GM20000 (cell line): ENCODE measurements at regions not wholly inside any gene's neighbourhood (a gene's known extent, or its start where the extent isn't known, plus 50 kb on each side); places are given as distances from the start of the nearest gene placed in this dataset.

ENCODE experiments used
- DNase-seq: peaks from one replicate; pipeline ENCODE4 v3.0.0; 2012; ENCODE audit warnings: low spot score
- TF ChIP-seq, protein P1 (sequence below): IDR thresholded peaks from 2 replicates; pipeline ENCODE4 v1.5.1; 2012; ENCODE audit warnings: mild to moderate bottlenecking, control low read depth; ENCODE audit errors: extremely low read depth, missing control alignments

GRCh38 chr20:10824750-10825500 lies 151.1 kb upstream of the JAG1 start:
- TF ChIP-seq, protein P1, sequence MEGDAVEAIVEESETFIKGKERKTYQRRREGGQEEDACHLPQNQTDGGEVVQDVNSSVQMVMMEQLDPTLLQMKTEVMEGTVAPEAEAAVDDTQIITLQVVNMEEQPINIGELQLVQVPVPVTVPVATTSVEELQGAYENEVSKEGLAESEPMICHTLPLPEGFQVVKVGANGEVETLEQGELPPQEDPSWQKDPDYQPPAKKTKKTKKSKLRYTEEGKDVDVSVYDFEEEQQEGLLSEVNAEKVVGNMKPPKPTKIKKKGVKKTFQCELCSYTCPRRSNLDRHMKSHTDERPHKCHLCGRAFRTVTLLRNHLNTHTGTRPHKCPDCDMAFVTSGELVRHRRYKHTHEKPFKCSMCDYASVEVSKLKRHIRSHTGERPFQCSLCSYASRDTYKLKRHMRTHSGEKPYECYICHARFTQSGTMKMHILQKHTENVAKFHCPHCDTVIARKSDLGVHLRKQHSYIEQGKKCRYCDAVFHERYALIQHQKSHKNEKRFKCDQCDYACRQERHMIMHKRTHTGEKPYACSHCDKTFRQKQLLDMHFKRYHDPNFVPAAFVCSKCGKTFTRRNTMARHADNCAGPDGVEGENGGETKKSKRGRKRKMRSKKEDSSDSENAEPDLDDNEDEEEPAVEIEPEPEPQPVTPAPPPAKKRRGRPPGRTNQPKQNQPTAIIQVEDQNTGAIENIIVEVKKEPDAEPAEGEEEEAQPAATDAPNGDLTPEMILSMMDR: no peak
- DNase-seq: no peak

DNA sequence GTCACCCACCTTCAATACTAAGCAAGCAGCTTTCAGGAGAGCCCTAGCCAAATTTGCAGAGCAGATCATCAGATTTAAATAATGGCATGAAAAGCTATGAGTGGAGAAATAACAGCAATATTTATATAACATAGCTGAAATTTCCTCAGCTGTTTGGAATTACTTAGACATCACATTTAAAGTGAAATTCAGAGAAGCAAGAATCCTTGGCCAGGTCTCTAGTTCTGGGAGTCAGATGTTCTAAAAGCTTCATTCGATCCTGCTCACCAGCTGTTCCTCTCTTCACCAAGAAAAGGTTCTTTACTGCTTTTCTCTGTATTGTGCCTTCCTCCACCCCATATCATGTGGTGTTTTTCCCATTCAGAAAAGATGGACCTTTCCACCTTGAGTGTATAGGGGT lies 152.3 kb upstream of the JAG1 start:
- DNase-seq: no peak
- TF ChIP-seq, protein P1: no peak

- no peak for DNase-seq
Measured at GRCh38 chr20:10828180-10828579, 154.4 kb upstream of the JAG1 start.

GRCh38 chr20:10832141-10832540 lies 158.3 kb upstream of the JAG1 start:
- DNase-seq: no peak
- TF ChIP-seq, protein P1: no peak

More at GRCh38 chr20:10828180-10828579, 154.4 kb upstream of the JAG1 start:
- TF ChIP-seq, protein P1: no peak

DNA sequence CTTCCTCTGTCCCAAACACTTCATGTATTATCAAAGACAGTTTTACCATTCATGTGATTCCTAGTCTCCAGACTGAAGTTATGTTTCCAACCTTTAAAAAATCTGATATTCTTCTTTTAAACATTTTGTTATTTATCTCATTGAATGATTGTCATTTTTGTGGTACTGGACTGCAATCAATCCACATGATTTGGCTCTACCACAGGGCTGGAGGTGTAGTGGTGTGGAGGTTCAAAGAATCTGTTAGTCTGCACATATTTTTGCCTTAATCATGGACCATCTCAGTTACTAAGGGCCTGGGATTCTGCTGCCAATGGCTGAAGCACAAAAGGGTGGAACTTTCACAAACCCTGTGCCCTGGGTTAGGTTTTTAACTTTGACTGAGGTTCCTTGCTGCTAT lies 164.1 kb upstream of the JAG1 start:
- TF ChIP-seq, protein P1: no peak
- DNase-seq: no peak

- TF ChIP-seq, protein P1: no peak
Measured at GRCh38 chr20:10842116-10842515, 168.3 kb upstream of the JAG1 start.

GRCh38 chr20:10843146-10843711 lies 169.4 kb upstream of the JAG1 start:
- TF ChIP-seq, protein P1: no peak

More at GRCh38 chr20:10842116-10842515, 168.3 kb upstream of the JAG1 start:
- DNase-seq: no peak

More at GRCh38 chr20:10843146-10843711, 169.4 kb upstream of the JAG1 start:
- DNase-seq: no peak
